Panc1 (cell line): ENCODE measurements at regions not wholly inside any gene's neighbourhood (a gene's known extent, or its start where the extent isn't known, plus 50 kb on each side); places are given as distances from the start of the nearest gene placed in this dataset.

ENCODE experiments used
- ATAC-seq: fragments of 200-7000 bp; cut with Tn5 transposase; 2 replicates; pipeline ENCODE4 v1.9.1; 2020; ENCODE audit warnings: mild to moderate bottlenecking, moderate library complexity
- BruUV-seq: library from RNA; stranded (reverse); fragments of 400-500 nt; replicated peaks from 2 replicates; lab custom pipeline; 2021; lab: Mats Ljungman, UMichigan
- CTCF ChIA-PET: fragments of 300-600 bp; sonication (Branson Sonifier 250); formaldehyde crosslinking; loops from one replicate; lab custom pipeline; 2022; ENCODE audit warnings: antibody characterized with exemption; lab: Charles Lee
- POLR2A ChIA-PET: fragments of 300-600 bp; sonication (Branson Sonifier 250); formaldehyde crosslinking; loops from one replicate; lab custom pipeline; 2022; ENCODE audit warnings: antibody characterized with exemption; lab: Charles Lee
- DNase-seq: peaks from one replicate; pipeline ENCODE4 v3.0.0-alpha.2; 2010; ENCODE audit warnings: low read depth, low spot score
- H3K27ac ChIP-seq: 2 replicates; pipeline ENCODE4 v1.5.1; 2011; ENCODE audit warnings: mild to moderate bottlenecking, low read length, inconsistent platforms
- H3K27me3 ChIP-seq: fragments of 200-500 bp; sonication (Bioruptor generic); 2 replicates; pipeline ENCODE4 v1.6.0; 2014; ENCODE audit warnings: low read length, inconsistent platforms; ENCODE audit not compliant: control insufficient read depth, insufficient read depth
- H3K36me3 ChIP-seq: fragments of 200-500 bp; sonication (Bioruptor generic); 2 replicates; pipeline ENCODE4 v1.5.1; 2014; ENCODE audit warnings: inconsistent platforms, mild to moderate bottlenecking, low read length, moderate library complexity; ENCODE audit not compliant: control insufficient read depth, insufficient read depth
- H3K4me1 ChIP-seq: 2 replicates; pipeline ENCODE4 v1.5.1; 2011; ENCODE audit warnings: inconsistent platforms, mild to moderate bottlenecking, low read length, moderate library complexity; ENCODE audit not compliant: control insufficient read depth, insufficient read depth
- H3K4me3 ChIP-seq, 2 experiments: 2 replicates each; pipeline ENCODE4 v1.5.1; 2011 to 2012; ENCODE audit warnings: low read depth in 2 of 2, low read length in 2 of 2, mild to moderate bottlenecking in 2 of 2, inconsistent platforms in 1 of 2, moderate library complexity in 1 of 2
- H3K9me3 ChIP-seq: fragments of 200-500 bp; sonication (Bioruptor generic); 2 replicates; pipeline ENCODE4 v1.5.1; 2014; ENCODE audit warnings: low read depth, mild to moderate bottlenecking, inconsistent platforms, low read length, moderate library complexity; ENCODE audit not compliant: control insufficient read depth, insufficient read depth
- POLR2AphosphoS5 ChIP-seq: IDR thresholded peaks from 2 replicates; pipeline ENCODE4 v1.6.1; 2012; ENCODE audit warnings: mild to moderate bottlenecking, low read depth, low read length, moderate library complexity
- SIN3A ChIP-seq: IDR thresholded peaks from 2 replicates; pipeline ENCODE4 v1.6.1; 2012; ENCODE audit warnings: low read depth, mild to moderate bottlenecking, low read length, moderate library complexity, borderline replicate concordance; ENCODE audit not compliant: insufficient read depth
- TCF7L2 ChIP-seq: IDR thresholded peaks from 2 replicates; pipeline ENCODE4 v1.6.1; 2011; ENCODE audit warnings: mild to moderate bottlenecking, low read depth, low read length, inconsistent platforms
- in situ Hi-C: cut with HindIII; loops from 2 replicates; pipeline ENCODE4 v1.10.0; 2016; ENCODE audit warnings: low sequenced_read_pairs, low pct_unique_long_range_greater_than_20kb
- intact Hi-C: fragments of 100-400 bp; cut with micrococcal nuclease; formaldehyde crosslinking; loops from one replicate; pipeline ENCODE4 v1.10.0; 2022; ENCODE audit not compliant: unreplicated experiment
- TF ChIP-seq, protein P1 (sequence below), 2 experiments: IDR thresholded peaks; 2 replicates each; pipeline ENCODE4 v1.6.1; 2011 to 2012; ENCODE audit warnings: low read depth in 2 of 2, control low read depth in 1 of 2, low read length in 1 of 2, mild to moderate bottlenecking in 1 of 2, moderate library complexity in 1 of 2; ENCODE audit not compliant: insufficient read depth in 1 of 2
- TF ChIP-seq, protein P2 (sequence below): fragments of 450-650 bp; IDR thresholded peaks from 2 replicates; pipeline ENCODE4 v1.5.1; 2017; ENCODE audit warnings: mild to moderate bottlenecking

DNA sequence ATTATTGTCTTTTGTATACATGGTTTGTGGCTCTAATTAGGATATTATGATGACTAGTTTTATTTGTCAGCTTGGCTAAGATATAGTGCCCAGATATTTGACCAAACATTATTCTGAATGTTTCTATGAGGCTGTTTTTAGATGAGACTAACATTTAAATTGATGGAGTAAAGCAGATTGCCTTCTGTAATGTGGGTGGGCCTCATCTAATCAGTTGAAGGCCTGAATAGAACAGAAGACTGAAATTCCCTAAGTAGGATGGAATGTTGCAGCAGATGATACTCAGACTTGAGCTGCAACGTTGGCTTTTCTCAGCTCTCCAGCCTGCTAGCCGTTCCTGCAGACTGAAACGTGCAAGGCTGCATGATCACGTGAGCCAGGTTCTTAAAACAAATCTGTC lies 546.5 kb downstream of the EDEM1 start:
- ChIA-PET CTCF (no interaction called here), POLR2A (no interaction called here)
- intact Hi-C loops, result no loop called here
- no peak for ATAC-seq
- BruUV-seq, result no TSS peak
- in situ Hi-C loops, result no loop called here
- Histone ChIP-seq H3K27me3 (no peaks in the 10 kb centered on the region), H3K4me1 (no peaks in the 10 kb centered on the region), H3K4me3 (no peak overlapping the region), H3K36me3 (no peaks in the 10 kb centered on the region), H3K27ac (no peak overlapping the region), H3K9me3 (no peaks in the 10 kb centered on the region)
- DNase-seq, result no peak
- TF ChIP-seq POLR2AphosphoS5 (no peak), TCF7L2 (no peak), SIN3A (no peak)
- TF ChIP-seq, protein P1, sequence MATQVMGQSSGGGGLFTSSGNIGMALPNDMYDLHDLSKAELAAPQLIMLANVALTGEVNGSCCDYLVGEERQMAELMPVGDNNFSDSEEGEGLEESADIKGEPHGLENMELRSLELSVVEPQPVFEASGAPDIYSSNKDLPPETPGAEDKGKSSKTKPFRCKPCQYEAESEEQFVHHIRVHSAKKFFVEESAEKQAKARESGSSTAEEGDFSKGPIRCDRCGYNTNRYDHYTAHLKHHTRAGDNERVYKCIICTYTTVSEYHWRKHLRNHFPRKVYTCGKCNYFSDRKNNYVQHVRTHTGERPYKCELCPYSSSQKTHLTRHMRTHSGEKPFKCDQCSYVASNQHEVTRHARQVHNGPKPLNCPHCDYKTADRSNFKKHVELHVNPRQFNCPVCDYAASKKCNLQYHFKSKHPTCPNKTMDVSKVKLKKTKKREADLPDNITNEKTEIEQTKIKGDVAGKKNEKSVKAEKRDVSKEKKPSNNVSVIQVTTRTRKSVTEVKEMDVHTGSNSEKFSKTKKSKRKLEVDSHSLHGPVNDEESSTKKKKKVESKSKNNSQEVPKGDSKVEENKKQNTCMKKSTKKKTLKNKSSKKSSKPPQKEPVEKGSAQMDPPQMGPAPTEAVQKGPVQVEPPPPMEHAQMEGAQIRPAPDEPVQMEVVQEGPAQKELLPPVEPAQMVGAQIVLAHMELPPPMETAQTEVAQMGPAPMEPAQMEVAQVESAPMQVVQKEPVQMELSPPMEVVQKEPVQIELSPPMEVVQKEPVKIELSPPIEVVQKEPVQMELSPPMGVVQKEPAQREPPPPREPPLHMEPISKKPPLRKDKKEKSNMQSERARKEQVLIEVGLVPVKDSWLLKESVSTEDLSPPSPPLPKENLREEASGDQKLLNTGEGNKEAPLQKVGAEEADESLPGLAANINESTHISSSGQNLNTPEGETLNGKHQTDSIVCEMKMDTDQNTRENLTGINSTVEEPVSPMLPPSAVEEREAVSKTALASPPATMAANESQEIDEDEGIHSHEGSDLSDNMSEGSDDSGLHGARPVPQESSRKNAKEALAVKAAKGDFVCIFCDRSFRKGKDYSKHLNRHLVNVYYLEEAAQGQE (IDR thresholded peaks at IDR 0.05; ENCODE audit: insufficient read depth in 1 of 2, low read depth in 2 of 2, low read length in 1 of 2), result no peak
- TF ChIP-seq, protein P2, sequence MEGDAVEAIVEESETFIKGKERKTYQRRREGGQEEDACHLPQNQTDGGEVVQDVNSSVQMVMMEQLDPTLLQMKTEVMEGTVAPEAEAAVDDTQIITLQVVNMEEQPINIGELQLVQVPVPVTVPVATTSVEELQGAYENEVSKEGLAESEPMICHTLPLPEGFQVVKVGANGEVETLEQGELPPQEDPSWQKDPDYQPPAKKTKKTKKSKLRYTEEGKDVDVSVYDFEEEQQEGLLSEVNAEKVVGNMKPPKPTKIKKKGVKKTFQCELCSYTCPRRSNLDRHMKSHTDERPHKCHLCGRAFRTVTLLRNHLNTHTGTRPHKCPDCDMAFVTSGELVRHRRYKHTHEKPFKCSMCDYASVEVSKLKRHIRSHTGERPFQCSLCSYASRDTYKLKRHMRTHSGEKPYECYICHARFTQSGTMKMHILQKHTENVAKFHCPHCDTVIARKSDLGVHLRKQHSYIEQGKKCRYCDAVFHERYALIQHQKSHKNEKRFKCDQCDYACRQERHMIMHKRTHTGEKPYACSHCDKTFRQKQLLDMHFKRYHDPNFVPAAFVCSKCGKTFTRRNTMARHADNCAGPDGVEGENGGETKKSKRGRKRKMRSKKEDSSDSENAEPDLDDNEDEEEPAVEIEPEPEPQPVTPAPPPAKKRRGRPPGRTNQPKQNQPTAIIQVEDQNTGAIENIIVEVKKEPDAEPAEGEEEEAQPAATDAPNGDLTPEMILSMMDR, result no peak

DNA sequence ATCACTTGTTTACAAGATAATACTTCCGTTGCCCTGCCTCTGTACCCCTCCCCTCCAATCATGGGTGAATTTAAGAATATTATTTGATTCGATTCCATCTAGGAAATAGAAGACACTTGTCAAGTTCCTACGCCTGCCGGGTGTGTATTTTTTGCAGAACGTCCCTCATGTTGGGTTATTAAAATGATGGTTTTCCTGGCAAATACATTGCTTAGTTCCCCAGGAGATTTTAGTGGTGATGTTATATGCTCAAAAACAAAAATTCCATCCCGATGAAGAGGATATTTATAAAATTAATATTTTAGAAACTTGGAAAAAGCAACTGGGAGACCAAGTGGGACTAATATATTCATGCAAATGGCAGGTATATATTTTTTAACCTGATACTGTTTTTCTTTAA lies 548.4 kb downstream of the EDEM1 start:
- POLR2A ChIA-PET, result no interaction called here
- no peak for ATAC-seq

More for the DNA sequence above, 548.4 kb downstream of the EDEM1 start:
- DNase-seq, result no peak
- H3K27me3 ChIP-seq, result no peaks in the 10 kb centered on the region
- H3K4me3 ChIP-seq, result no peak overlapping the region
- TF ChIP-seq, protein P2, result no peak
- TF ChIP-seq, protein P1 (IDR thresholded peaks at IDR 0.05; ENCODE audit: insufficient read depth in 1 of 2, low read depth in 2 of 2, low read length in 1 of 2), result no peak
- TF ChIP-seq TCF7L2 (no peak), SIN3A (no peak), POLR2AphosphoS5 (no peak)
- no peak overlapping the region for H3K27ac ChIP-seq
- CTCF ChIA-PET, result no interaction called here
- H3K36me3 ChIP-seq, result no peaks in the 10 kb centered on the region
- intact Hi-C loops, result no loop called here
- H3K4me1 ChIP-seq, result no peaks in the 10 kb centered on the region
- H3K9me3 ChIP-seq, result no peaks in the 10 kb centered on the region
- in situ Hi-C loops, result no loop called here
- no TSS peak for BruUV-seq
